Amygdala (tissue), 56 donors: ENCODE measurements at regions not wholly inside any gene's neighbourhood (a gene's known extent, or its start where the extent isn't known, plus 50 kb on each side); places are given as distances from the start of the nearest gene placed in this dataset.
"Not testable (repeated sequence)": the region's sequence is repeated elsewhere in the genome, so short reads cannot be mapped to it uniquely, and the experiment has no call there.

ENCODE experiments used
- DNase-seq, 56 donors: peaks; one replicate each; lab custom pipeline; 2025; lab: John Stamatoyannopoulos, UW

- no peak for DNase-seq
These were observed 338.3 kb upstream of the NT5E start for GRCh38 chr6:85111481-85112011.

DNA sequence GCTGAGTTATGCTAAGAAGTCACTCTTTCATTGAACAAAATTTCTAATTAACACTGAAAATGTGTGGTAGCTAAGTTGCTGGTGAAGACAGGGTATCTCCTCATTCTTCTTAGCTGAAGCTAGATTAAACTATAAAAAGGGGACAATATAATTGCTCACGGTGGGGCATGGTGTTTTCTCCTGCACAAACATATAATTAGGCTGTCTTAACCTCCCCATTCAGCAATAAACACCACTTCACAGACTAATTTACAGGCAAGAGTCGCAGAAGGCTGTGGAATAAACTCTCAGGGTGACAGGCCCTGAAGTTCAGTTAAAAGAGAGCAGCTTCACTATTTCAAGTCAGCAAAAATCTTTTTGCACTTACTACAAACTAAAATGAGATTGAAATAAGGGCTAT is 338.9 kb upstream of the NT5E start:
- DNase-seq, result no peak

GRCh38 chr6:85107701-85108100 is 342.2 kb upstream of the NT5E start:
- DNase-seq, result no peak

DNA sequence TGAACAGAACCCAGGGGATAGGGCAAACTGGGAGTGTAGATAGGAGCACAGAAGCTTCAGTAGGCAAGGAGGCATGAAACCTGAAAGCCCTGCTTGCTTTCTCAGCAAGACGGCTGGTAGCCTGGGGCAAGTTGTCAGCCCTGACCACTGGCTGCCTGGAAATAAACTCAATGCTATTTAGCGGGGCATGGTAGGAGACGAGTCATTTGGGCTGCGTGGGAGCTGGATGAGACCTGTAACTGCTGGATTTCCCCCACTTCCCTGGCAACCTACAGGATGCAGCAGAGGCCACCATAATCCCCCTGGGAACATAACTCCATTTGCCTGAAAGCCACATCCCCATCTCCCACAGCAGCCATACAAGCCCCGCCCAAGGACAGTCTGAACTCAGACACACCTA is 332.6 kb upstream of the TBX18 start:
- no peak for DNase-seq

GRCh38 chr6:85092226-85092625 is 327.8 kb upstream of the TBX18 start:
- no peak for DNase-seq

- DNase-seq, result no peak
These were observed 324.9 kb upstream of the TBX18 start for GRCh38 chr6:85089255-85089654.

DNA sequence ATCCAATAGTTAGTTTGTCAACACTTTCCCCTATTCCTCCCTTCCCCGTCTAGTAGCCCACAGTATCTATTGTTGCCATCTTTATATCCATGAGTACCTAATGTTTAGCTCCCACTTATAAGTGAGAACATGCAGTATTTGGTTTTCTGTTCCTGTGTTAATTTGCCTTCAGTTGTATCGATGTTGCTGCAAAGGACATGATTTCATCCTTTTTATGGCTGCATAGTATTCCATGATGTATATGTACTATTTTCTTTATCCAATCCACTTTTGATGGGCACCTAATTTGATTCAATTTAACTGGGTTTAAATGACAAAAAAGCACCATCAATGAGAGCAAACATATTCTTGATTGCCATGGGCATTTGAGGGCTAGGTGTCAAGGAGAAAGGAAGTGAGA is 321.5 kb upstream of the TBX18 start:
- DNase-seq, result no peak

DNA sequence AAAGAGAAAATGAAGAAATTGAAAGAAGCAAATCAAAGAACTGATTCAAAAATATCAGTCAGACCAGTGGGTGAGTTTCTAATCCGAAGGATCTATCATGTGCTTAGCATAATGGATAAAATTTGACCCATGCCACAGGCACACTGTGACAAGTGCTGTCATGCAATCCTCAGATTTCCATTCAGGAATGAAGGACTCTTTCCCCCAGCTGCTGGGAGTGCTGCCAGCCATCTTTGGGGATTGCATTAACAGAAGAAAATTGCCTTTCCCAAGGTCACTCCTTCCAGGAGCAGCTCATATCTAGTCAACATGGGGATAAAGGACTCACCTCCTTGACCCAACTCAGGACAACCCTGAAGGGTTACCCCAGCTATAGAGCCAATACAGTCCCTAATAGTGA is 316.7 kb upstream of the TBX18 start:
- DNase-seq, result no peak

GRCh38 chr6:85079761-85080160 is 315.4 kb upstream of the TBX18 start:
- no peak for DNase-seq

GRCh38 chr6:85078058-85078457 is 313.7 kb upstream of the TBX18 start:
- no peak for DNase-seq

DNA sequence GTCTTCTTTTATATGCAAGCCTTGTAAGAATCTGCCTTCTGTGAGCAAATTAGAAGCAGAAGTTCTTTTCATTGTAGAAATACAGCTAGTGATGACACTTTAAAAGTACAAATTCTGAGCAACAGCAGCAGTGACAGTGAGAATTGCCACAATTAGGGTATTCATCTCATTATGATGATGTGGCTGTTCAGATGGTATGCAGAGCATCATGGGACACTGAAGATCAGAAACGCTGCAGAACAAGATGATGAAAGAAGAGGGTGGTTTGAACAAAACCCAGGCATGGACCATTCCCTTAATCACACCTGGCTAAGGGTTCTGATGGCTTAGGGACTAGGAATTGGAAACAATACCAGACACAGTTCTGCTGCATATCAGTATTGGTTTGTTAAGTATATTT is 312.7 kb upstream of the TBX18 start:
- DNase-seq, result peak in 1 of 56 donors; percentile 4

DNA sequence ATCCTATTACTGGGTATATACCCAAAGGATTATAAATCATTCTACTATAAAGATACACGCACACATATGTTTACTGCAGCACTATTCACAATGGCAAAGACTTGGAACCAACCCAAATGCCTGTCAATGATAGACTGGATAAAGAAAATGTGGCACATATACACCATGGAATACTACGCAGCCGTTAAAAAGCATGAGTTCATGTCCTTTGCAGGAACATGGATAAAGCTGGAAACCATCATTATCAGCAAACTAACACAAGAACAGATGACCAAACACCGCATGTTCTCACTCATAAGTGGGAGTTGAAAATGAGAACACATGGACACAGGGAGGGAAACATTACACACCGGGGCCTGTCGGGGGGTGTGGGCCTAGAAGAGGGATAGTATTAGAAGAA is 307.4 kb upstream of the TBX18 start:
- not testable (repeated sequence) for DNase-seq

- no peak for DNase-seq
These were observed 305.2 kb upstream of the TBX18 start for GRCh38 chr6:85069577-85069976.

- DNase-seq, result no peak
These were observed 303.8 kb upstream of the TBX18 start for GRCh38 chr6:85068221-85068620.

- DNase-seq, result no peak
These were observed 301.9 kb upstream of the TBX18 start for GRCh38 chr6:85066266-85066665.

- no peak for DNase-seq
These were observed 301.4 kb upstream of the TBX18 start for GRCh38 chr6:85065831-85066230.

GRCh38 chr6:85063611-85064010 is 299.2 kb upstream of the TBX18 start:
- DNase-seq, result no peak

DNA sequence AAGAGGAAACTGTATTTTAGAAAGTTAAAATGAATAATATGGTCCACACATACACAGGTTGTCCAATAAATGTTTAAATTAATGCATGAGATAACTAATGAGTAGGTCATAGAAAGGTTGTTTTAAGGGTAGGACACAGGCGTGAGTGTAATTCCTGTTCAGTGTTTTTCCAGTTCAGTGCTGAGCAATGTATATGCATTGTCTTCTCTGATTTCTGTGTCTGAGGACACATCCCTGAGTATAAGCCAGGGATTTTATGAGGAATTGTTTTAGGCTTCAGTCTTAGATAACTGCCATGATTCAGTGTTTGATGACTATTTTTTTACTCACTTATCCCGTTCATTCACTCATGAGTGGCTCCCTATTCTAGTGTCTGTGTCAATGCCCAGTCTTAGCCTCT is 298.5 kb upstream of the TBX18 start:
- DNase-seq, result no peak

DNA sequence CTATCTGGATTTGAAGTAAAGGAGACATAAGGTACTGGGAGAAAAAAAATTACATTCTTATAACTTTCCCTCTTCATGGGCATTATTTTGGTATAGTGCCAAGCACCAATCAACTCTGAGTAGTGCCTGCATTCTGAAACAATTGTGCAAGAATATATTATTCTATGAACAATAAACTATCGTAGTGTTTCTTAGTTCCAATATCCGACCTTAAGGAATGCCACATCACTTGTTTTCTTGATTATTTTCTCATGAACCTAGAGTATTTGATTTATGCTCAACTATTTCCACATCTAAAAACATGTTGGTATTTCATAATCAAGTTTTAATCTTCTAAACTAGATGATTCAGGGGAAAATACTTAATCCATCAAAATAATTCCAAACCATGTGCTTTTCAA is 294.4 kb upstream of the TBX18 start:
- no peak for DNase-seq

- no peak for DNase-seq
These were observed 285.8 kb upstream of the TBX18 start for GRCh38 chr6:85050149-85050548.

DNA sequence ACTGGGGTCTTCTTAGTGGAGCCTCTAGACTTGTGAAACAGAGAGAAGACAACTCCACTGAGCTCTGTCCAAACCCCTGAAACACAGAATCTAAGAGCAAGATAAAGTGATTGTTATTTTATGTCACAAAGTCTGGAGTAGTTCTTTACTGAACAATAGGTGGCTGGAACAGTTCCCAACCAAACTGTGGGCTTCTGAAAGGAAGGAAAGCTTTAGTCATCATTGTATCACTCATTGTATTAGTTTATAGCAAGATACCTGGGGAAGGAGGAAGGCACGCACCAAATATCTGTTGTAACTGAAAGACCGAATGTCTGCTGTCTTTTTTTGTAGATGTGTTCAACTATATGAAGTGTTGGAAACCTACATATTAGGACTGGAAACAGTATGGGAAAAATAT is 284.9 kb upstream of the TBX18 start:
- no peak for DNase-seq

DNA sequence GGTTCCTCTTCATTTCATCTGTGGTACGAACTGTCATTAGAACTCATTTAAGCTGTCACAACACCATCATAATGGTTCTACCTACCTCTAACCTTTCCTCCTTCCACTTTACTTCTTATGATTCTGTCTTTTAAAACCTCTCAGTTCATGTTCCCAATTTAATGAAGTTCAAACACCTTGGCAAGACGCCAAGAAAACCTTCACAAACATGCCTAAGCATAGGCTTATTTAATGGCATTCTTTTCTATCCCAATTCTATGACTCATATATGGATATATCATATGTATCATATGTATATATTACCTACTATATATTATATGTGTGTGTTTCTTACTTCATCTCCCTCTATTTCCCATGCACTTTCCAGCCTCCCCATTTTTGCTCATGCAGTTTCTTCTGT is 283.4 kb upstream of the TBX18 start:
- DNase-seq, result no peak

GRCh38 chr6:85045767-85046166 is 281.4 kb upstream of the TBX18 start:
- not testable (repeated sequence) for DNase-seq

- DNase-seq, result no peak
These were observed 280.0 kb upstream of the TBX18 start for GRCh38 chr6:85044361-85044760.
